ENCODE measurements at regions not wholly inside any gene's neighbourhood (a gene's known extent, or its start where the extent isn't known, plus 50 kb on each side); places are given as distances from the start of the nearest gene placed in this dataset.

DNA sequence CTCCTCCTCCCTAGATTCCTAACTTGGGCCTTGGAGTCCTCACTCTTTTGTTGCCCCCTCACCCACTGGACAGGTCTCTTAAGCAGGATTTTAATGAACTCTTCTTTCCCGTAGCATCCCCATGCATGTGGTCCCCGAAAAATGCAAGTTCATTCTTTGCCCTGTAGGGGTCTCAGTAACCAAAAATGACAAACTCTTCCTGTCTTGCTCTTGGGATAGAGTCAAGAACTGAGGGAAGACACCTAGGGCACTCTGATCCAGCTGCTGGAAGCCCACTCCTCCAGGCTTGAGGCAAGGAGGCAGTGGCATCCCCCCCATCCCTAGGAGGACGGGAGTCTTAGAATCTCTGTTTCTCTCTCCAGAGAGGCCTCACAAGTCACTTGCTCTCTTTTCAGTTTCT lies 987.0 kb downstream of the DIAPH3 start:
- TF ChIP-seq, protein P1, sequence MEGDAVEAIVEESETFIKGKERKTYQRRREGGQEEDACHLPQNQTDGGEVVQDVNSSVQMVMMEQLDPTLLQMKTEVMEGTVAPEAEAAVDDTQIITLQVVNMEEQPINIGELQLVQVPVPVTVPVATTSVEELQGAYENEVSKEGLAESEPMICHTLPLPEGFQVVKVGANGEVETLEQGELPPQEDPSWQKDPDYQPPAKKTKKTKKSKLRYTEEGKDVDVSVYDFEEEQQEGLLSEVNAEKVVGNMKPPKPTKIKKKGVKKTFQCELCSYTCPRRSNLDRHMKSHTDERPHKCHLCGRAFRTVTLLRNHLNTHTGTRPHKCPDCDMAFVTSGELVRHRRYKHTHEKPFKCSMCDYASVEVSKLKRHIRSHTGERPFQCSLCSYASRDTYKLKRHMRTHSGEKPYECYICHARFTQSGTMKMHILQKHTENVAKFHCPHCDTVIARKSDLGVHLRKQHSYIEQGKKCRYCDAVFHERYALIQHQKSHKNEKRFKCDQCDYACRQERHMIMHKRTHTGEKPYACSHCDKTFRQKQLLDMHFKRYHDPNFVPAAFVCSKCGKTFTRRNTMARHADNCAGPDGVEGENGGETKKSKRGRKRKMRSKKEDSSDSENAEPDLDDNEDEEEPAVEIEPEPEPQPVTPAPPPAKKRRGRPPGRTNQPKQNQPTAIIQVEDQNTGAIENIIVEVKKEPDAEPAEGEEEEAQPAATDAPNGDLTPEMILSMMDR (IDR thresholded peaks at IDR 0.05; ENCODE audit: insufficient read depth, low read length, poor library complexity, severe bottlenecking) = peak; percentile 41
- Histone ChIP-seq H3K36me3 (ENCODE audit: control insufficient read depth, insufficient read depth, low read length) (no peaks in the 10 kb centered on the region), H3K4me3 (replicated peaks; ENCODE audit: low read depth, low read length) (no peak overlapping the region), H3K27me3 (replicated peaks; ENCODE audit: control insufficient read depth, insufficient read depth, low read length) (no peaks in the 10 kb centered on the region)
- DNase-seq (ENCODE audit: extremely low read depth, insufficient read length) = no peak

DNA sequence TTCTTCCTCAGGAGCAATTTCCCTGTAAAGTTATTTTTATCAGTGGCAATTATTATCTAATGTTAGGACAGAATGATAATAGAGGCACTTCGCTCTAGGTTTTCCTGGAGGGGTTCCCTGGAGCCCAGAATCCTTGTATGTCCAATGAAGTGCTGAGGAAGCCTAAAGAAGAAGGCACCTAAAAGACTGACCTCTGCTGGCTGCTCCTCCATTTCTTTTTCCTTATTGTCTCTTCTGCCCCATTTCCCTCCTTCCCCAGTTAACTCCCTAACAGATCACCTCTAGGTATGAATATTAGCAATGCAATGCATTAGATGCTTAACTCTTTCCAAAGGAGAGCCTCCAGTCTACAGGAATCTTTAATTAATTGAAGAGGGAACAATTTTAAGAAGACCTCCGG lies 985.4 kb downstream of the DIAPH3 start:
- H3K4me3 ChIP-seq (replicated peaks; ENCODE audit: low read depth, low read length) = no peak overlapping the region
- TF ChIP-seq, protein P1 (IDR thresholded peaks at IDR 0.05; ENCODE audit: insufficient read depth, low read length, poor library complexity, severe bottlenecking) = no peak
- H3K36me3 ChIP-seq (ENCODE audit: control insufficient read depth, insufficient read depth, low read length) = no peaks in the 10 kb centered on the region
- no peaks in the 10 kb centered on the region for H3K27me3 ChIP-seq (replicated peaks; ENCODE audit: control insufficient read depth, insufficient read depth, low read length)
- DNase-seq (ENCODE audit: extremely low read depth, insufficient read length) = no peak

DNA sequence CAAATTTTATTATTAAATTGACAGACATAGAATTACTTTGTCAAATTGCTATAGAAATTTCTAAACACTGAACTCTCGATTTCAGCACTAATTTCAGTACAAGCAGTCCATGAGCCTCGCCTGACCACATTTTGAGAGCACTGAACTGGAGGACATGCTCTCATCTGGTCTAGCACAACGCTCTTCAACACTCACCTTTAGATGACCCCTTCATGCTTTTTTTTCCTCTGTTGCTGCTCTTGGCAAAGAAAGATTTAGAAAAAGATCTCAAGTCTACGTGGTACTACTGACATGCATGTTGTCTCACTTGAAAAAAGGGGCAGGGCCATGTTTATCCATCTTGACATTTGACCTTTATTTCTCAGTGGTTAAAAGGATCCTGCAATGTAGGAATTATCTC lies 981.5 kb downstream of the DIAPH3 start:
- no peaks in the 10 kb centered on the region for H3K36me3 ChIP-seq (ENCODE audit: control insufficient read depth, insufficient read depth, low read length)
- no peaks in the 10 kb centered on the region for H3K27me3 ChIP-seq (replicated peaks; ENCODE audit: control insufficient read depth, insufficient read depth, low read length)
- TF ChIP-seq, protein P1 (IDR thresholded peaks at IDR 0.05; ENCODE audit: insufficient read depth, low read length, poor library complexity, severe bottlenecking) = no peak
- no peak overlapping the region for H3K4me3 ChIP-seq (replicated peaks; ENCODE audit: low read depth, low read length)
- no peak for DNase-seq (ENCODE audit: extremely low read depth, insufficient read length)

DNA sequence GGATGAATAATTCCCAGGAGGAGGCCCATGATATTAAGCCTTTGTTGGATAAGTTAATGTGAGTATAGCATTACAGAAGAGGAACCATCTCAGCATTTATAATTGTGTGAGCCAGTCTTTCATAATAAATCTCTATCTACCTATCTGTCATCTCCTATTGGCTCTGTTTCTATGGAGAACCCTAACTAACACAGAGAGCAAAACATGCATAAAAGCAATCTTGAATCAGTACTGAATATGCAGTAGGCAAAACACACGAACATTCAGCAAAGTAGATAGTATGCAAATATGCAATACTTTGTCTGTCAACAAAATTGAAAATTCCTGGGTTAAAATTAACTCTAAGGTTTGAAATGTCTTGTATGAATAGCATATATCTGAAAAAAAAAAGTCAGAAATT lies 966.3 kb downstream of the DIAPH3 start:
- no peak for DNase-seq (ENCODE audit: extremely low read depth, insufficient read length)
- Histone ChIP-seq H3K27me3 (replicated peaks; ENCODE audit: control insufficient read depth, insufficient read depth, low read length) (no peaks in the 10 kb centered on the region), H3K36me3 (ENCODE audit: control insufficient read depth, insufficient read depth, low read length) (no peaks in the 10 kb centered on the region), H3K4me3 (replicated peaks; ENCODE audit: low read depth, low read length) (no peak overlapping the region)
- TF ChIP-seq, protein P1 (IDR thresholded peaks at IDR 0.05; ENCODE audit: insufficient read depth, low read length, poor library complexity, severe bottlenecking) = no peak

DNA sequence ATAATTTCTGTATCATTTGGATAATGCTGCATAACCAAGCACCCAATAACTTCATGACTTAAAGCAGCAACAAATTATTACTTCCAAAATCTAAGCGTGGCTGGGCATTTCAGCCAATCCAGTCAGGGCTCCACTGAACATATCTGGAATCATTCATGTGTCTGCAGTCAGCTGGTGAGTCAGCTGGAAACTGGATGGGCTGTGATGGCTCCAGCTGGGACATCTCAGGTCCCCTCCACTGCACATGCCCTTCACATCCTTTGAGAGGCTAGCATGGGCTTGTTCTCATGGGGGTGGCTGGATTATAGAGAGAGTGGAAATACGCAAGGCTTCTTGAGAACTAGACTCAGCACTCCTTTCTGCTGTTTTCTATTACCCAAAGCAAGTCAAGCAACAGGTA lies 961.9 kb downstream of the DIAPH3 start:
- Histone ChIP-seq H3K36me3 (ENCODE audit: control insufficient read depth, insufficient read depth, low read length) (no peaks in the 10 kb centered on the region), H3K27me3 (replicated peaks; ENCODE audit: control insufficient read depth, insufficient read depth, low read length) (no peaks in the 10 kb centered on the region), H3K4me3 (replicated peaks; ENCODE audit: low read depth, low read length) (no peak overlapping the region)
- no peak for DNase-seq (ENCODE audit: extremely low read depth, insufficient read length)
- TF ChIP-seq, protein P1 (IDR thresholded peaks at IDR 0.05; ENCODE audit: insufficient read depth, low read length, poor library complexity, severe bottlenecking) = no peak

DNA sequence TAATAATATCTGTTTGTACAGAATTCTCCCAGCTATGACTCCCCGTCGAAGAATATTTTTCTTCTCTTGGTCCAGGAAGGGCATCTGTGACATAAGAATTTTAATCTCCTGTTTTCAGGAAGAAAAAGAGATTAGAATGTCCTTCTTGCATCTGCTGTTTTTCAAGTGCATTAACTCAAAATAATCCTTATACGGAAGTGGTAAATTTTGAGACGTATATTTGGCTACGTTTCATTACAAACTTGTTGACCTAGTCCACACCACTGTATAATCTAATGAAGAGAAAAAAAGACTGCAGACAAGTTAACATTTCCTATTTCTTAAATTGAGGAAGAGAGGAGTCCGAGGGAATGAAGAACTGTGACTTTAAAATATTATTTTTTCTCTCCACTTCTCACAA lies 959.9 kb downstream of the DIAPH3 start:
- no peaks in the 10 kb centered on the region for H3K36me3 ChIP-seq (ENCODE audit: control insufficient read depth, insufficient read depth, low read length)
- no peak overlapping the region for H3K4me3 ChIP-seq (replicated peaks; ENCODE audit: low read depth, low read length)
- DNase-seq (ENCODE audit: extremely low read depth, insufficient read length) = no peak
- TF ChIP-seq, protein P1 (IDR thresholded peaks at IDR 0.05; ENCODE audit: insufficient read depth, low read length, poor library complexity, severe bottlenecking) = no peak
- no peaks in the 10 kb centered on the region for H3K27me3 ChIP-seq (replicated peaks; ENCODE audit: control insufficient read depth, insufficient read depth, low read length)

Measured in GM06990 (cell line).